ENCODE measurements at regions not wholly inside any gene's neighbourhood (a gene's known extent, or its start where the extent isn't known, plus 50 kb on each side); places are given as distances from the start of the nearest gene placed in this dataset.

DNA sequence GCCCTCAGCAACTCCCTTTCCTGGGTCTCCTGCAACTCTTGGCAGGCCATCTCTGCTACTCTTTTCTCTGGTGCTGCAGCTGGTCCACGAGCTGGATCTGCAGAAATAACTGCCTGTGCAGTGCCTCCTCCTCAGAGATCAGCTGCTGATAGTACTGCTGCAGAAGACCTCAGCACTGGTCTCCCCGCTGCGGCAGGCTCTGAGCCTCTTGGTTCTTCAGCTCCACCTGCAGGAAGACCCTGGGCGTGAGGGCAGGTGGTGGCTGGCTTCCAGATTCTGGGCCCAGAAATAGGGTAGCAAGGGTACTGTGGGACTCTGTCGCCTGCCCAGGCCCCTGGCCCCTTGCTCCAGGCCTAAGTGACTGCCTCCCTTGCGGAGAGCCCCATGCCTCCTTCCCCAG lies 79.7 kb upstream of the C2CD4B start:
- TF ChIP-seq CTCF (IDR thresholded peaks at IDR 0.05), result no peak
- no peak for TF ChIP-seq ZNF512 (CRISPR knock-in tag; IDR thresholded peaks at IDR 0.05; ENCODE audit: borderline replicate concordance)
- no peak for TF ChIP-seq GABPB1 (CRISPR knock-in tag; IDR thresholded peaks at IDR 0.05)
- no peak for TF ChIP-seq IRF2 (CRISPR knock-in tag; IDR thresholded peaks at IDR 0.05; ENCODE audit: borderline replicate concordance, low read depth)
